GM15510 (cell line): ENCODE measurements at regions not wholly inside any gene's neighbourhood (a gene's known extent, or its start where the extent isn't known, plus 50 kb on each side); places are given as distances from the start of the nearest gene placed in this dataset.

Experiments used
- POLR2A ChIP-seq: IDR thresholded peaks from 3 replicates; pipeline ENCODE4 v1.6.1; 2011; ENCODE audit warnings: borderline replicate concordance; ENCODE audit not compliant: insufficient read length; ENCODE audit errors: extremely low read depth

DNA sequence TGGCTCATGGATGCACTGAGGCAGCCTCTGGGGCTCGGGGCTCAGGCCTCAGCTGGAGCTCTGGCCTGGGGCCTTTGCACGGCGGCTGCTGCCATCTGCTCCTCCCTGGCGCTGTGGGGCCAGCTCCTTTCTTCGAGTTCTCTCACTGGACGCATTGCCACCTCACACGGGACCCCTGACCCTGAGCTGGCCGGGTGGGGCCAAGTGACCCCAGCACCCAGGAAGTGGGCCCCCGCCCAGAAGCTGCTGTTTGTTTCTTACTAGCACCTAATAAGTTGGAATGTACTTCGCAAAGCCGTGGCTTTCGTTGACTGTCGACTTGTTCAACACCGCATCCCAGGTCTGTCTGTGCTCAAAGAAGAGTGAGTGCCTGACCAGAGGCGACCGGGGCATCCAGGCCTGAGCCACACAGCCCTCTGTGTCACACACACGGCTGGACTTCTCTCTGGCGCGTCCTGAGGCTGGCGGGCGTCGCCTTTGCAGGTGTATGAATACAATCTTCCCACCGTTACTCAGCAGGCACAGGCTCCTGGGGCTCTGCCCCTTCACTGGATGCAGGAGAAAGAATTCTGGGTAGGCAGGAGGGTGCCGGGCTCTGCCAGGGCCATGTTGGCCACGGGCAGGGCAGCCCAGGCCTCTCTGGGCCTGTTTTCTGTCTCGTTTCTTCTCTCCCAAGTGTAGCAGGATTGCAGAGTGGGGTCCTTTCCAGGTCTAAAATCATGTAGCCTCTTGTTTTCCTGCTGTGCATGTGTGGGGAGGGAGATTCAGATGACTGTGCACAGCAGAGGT, 112.9 kb downstream of the DLL1 start:
- no peak for TF ChIP-seq POLR2A

DNA sequence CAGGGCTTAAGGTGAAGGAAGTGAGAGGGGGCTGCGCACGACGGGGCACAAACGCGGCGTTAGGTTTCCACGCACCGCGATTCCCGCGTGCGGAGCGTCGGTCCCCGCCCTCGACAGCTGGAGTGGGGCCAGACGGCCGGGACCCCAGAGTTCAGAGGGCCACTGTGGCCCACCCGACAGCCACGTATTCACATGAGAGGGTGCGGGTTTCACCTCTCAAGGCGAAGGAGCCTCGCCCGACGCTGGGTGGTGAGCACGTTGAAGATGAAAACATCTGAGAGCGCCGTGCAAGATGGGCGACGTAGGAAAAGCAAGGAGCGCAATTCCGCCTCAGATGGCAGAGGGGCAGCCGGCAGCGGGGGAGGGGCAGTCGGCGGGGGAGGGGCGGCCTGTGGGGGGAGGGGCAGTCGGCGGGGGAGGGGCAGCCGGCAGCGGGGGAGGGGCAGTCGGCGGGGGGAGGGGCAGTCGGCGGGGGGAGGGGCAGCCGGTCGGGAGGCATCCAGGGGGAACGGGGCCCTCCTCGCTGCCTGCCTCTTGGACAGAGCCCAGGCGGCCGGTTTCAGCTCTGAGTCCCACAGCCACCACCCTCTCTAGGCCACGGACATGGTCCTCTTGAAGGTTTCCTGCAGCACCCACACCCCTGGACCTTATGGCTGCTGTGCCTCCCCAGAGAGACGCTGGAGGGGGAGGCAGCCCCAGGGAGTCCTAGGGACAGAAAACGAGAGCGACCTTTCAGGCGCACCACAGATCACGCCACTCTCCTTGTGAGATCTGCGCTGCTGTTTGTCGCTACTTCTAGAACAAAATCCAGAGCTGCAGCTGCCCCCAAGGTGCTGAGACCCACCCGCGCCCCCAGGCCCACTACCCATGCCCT, 113.7 kb downstream of the DLL1 start:
- TF ChIP-seq POLR2A = no peak

DNA sequence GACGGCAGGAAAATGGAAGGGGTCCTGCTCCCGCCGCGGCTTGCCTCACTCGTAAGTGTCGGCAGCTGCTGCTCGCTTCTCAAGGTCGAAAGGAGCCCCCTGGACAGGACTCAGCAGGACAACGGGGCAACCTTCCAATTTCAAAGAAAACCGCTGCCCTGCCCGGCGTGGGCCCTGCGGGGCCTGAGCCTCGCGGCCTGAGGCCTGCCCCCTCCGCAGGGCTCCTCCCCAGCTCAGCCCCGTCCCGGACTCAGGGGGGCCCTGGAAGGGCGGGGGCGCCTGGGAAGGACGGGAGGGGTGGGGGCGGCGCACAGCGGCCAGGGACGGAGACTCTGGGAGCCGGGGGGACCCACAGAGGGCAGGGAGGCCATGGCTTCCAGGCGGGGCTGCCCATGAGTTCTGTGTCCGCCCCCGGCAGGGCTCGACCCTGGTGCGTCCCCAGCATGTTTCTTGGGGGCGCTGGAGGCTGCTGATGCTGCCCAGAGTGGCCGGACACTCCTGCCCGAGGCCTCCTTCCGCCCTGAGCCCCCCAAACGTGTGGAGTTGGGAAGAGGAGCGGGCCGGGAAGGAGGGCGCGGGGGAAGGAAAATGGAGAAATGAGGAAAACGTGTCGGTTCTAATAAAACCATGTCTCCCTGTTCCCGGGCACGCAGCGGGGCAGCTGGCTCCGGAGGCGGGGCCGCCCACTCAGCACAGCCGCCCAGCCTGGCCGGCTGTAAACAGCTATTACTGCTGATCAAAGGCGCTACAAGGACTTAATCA, 114.6 kb downstream of the DLL1 start:
- no peak for TF ChIP-seq POLR2A

DNA sequence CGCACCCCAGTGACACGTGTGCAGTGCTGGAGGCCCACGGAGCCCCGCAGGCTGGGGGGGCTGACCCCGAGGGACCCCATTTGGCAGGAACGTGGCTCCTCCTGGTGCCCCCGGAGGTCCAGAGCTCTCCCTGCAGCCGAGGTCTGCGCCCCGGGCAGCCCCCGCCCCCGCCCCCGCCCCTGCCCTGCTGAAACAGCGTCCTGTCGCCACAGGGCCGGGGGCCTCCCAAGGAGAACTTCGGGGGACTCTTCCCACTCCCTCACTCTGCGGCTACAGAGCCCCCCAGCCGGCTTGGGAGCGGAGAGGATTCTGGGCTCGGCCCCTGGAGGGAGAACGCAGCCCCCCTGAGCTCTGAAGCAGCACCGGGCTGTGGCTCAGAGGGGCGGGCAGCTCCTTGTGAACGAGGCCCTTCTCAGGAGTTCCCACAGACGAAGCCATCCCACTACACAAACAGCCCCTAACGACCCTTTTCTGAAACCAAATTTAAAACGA, 115.2 kb downstream of the DLL1 start:
- no peak for TF ChIP-seq POLR2A

DNA sequence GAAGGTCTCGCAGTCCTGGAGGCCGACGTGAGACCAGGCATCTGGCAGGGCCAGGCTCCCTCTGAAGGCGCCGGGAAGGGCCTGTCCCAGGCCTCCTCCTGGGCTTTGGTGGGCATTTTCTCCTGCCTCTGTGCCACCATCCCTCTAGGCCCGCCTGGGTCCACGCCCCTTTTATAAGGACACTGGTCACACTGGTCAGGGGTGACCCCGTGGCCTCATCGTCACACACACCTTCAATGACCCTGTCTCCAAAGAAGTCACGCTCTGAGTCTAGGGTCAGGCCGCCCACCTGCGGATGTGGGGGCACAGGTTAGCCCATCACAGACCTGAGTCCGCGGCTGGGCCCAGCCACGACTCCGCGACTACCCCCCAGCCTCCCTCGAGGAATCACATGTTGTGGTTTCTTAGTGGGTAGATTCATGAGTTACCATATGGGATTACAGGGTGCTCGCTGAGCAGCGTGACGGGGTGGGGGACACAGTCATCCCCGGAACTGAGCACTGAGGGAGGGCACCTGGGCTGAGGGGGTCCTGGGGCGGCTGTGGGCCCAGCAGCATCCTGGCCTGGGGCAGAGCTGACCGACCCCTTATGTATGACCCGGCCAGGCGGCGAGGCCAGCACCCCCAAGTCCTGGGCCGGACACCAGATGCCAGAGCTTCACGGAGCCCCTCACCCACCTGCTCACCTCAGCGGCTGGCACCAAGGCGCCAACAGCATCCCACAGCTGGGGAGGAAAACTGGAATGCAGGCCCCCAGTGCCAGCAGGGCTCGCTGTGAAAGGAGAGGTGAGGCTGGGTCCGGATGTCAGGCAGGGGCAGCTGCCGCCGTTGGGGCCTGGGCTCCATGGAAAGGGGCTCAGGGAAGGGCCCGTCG, 115.9 kb downstream of the DLL1 start:
- no peak for TF ChIP-seq POLR2A

DNA sequence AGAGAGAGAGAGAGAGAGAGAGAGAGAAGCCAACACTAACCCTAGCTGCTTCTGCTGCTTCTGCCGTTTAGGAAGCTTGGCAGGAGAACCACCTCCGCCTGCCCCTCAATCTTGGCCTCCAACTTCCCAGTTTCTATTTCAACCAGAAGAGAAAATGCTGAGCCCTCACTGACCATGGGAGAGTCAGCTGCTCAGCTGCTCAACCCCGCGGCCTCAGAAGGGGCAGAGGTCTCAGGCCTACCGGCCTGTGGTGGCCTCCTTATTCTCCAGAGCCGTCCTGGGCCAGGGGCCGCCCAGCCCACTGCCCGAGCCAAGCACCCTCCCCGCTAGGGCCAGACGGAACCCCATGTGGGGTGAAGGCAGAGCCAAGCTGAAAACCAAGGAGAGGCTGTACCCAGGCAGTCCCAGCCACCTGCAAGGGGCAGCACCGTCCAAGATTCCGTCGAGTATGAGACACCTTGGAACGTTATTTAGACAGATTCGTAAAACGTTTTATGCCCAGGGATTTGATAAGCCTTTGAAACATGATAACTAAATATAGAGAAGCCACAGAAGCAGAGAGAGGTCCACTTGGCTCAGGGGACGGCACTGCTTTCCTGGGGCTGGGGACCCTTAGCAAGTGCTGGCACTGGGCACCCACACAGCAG, 116.6 kb downstream of the DLL1 start:
- TF ChIP-seq POLR2A = no peak

DNA sequence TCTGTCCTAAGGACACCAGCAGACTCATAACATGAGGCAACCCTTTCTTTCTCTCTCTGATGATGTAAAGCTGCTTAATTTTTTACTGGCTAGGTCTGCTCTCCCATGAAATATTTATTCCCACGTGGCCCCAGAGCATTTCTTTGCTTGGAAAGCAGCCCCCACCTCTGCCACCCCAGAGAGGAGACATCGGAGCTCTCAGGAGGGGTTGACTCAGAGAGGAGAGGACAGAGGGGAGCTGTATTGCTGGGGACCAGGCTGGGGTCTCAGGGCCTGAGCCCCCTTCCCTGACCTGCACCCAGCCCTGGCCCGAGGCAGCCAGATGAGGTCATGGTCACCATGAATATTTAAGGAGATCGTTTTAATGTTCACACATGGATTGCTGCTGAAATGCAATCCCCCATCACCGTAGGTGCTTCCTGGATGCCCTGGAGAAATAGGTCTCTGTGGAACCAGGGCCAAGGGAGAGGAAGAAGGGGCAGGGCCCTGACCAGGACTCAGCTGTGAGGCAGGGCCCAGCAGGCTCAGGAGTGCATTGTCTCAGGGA, 117.5 kb downstream of the DLL1 start:
- no peak for TF ChIP-seq POLR2A

DNA sequence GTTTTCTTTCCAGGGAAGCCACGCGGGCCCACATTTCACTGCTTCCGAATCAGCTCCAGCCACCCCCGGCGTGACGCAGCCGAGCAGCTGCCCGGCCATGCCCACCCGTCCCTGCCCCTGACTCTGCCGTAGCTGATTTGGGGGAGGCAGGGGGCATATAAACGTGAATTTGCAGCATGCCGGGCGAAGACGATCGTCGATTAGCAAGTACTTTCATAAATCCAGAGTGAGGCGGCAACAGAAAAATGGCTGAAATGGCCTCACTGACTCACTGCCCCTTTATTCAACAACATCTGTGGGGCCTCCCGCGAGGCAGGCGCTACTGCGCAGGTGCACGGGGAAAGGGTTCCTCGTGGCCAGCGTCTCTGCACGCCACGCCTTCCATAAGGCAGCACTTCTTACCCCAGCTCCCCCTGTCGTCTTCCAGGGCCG, 118.0 kb downstream of the DLL1 start:
- no peak for TF ChIP-seq POLR2A

DNA sequence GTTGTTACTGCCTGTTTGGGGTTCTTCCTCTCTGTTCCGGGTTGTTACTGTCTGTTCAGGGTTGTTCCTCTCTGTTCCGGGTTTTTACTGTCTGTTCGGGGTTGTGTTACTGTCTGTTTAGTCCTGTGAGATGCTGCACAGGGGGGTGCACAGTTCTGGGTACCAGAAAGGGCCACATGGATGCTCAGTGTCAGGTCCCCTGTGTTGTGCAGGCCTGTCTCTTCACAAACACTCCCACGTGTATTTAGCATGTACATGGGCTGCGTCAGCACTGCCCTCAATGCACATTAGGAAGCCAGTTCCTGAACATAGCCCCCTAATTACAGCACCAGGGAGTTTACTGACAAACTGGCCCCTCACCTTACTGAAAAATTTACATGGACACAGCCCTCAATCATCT, 118.5 kb downstream of the DLL1 start:
- no peak for TF ChIP-seq POLR2A

DNA sequence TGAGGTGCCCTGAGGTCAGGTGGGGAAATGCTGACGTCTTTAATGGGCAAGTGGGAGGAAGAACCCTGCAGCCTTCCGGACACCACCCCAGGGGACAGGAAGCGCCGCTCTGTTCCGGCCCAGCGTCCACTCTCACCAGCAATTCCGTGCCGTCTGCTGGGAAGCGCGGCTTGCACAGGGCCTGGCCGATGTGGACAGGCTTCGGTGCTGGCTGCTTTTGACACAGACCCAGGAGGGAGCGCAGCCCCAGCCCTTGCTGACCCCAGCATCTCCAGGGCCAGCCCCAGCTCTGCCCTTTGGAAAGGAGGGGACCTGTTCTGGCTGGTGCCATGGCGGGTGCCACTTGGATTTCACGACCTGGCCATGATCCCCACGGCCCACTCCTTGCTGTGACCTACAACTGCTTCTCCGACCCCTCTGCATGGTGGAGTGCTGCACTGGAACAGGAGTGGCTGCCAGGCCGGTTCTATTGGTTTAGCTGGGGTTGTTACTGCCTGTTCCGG, 123.2 kb downstream of the DLL1 start:
- TF ChIP-seq POLR2A = no peak

DNA sequence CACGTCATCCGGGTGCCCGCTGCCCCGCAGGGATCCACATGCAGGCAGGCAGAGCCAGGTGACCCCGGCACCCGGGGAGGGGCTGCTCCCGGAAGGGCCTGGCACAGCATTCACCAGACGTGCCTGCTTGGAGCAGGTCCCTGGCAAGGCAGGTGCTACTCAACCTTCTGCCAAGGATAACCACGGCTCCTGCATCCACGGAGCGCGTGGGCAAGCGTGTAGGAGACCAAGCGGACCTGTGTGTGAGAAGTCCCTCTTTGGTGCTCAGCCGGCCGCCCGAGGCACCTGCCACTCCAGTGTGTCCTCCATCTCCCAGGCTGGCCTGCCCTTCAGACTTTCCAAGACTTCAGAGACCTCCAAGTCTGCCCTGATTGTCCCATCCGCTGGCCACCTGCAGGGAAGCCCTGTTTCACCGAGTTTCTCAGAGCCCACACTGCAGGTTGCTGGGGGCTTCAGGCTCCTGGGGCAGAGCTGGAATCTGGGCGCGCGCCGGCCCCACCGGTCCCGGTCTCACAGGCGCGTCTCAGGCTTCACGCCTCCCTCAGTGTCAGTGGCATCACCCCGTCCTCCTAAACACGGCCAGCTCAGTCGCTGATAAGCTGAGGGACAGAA, 124.3 kb downstream of the DLL1 start:
- TF ChIP-seq POLR2A = no peak

DNA sequence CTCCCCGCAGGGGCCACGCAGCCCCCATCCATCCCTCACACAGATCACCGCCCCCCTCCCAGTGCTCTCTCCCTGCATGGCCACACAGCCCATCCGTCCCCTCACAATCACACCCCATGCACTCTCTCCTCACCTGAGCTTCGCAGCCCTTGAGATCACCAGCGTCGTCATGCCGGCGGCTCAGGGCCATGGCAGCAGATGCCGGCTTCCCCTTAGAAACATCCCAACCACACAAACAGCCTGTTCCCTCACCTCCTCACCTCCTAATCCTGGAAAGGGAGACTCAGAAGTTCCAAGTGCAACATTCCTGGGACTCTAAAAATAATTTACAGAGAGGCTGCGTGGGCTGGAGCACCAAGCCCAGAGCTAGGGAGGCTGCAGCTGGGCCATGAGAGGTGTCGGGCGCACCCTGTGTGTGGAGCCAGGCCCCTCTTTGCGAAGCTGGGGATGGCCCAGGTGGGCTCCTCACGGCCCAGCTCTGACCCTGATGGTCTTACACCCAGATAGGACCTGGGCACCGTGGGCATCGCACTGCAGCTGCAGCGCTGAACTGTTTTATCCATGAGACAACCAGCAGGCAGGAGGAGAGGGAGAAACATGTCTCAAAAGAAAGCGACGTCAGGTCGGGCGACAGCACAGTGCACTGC, 125.3 kb downstream of the DLL1 start:
- TF ChIP-seq POLR2A = no peak

DNA sequence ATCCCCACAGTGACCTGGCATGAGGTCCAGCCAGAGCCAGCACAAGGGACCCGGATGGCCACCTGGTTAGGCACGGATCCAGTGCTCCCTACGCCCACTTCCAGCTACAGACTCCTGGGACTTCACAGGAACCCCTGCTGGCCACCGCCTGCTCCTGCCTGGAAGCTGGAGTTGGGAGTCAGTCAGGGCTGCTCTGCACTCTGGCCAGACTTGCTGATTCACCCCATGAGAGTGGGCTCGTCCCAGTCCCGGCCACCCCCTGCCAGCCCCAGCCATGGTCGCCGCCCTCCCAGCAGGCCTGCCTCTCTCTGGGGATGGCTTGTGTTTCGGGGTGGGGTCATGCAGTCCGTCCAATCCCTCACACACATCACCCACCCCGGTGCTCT, 125.8 kb downstream of the DLL1 start:
- TF ChIP-seq POLR2A = no peak
